VCaP (cell line): ENCODE measurements at regions not wholly inside any gene's neighbourhood (a gene's known extent, or its start where the extent isn't known, plus 50 kb on each side); places are given as distances from the start of the nearest gene placed in this dataset.

Source experiments
- H3K27ac ChIP-seq: fragments of 450-650 bp; 2 replicates; pipeline ENCODE4 v1.5.1; 2017
- CTCF ChIP-seq: fragments of 450-650 bp; conservative IDR thresholded peaks from 2 replicates; pipeline ENCODE4 v1.5.1; 2017; ENCODE audit warnings: mild to moderate bottlenecking, moderate library complexity

GRCh38 chr2:224166654-224167053 is 127.6 kb upstream of the SERPINE2 start:
- H3K27ac ChIP-seq: no peak overlapping the region

GRCh38 chr2:224165901-224166319 is 126.8 kb upstream of the SERPINE2 start:
- no peak overlapping the region for H3K27ac ChIP-seq
- TF ChIP-seq CTCF: no peak

More at GRCh38 chr2:224166654-224167053, 127.6 kb upstream of the SERPINE2 start:
- TF ChIP-seq CTCF: no peak

DNA sequence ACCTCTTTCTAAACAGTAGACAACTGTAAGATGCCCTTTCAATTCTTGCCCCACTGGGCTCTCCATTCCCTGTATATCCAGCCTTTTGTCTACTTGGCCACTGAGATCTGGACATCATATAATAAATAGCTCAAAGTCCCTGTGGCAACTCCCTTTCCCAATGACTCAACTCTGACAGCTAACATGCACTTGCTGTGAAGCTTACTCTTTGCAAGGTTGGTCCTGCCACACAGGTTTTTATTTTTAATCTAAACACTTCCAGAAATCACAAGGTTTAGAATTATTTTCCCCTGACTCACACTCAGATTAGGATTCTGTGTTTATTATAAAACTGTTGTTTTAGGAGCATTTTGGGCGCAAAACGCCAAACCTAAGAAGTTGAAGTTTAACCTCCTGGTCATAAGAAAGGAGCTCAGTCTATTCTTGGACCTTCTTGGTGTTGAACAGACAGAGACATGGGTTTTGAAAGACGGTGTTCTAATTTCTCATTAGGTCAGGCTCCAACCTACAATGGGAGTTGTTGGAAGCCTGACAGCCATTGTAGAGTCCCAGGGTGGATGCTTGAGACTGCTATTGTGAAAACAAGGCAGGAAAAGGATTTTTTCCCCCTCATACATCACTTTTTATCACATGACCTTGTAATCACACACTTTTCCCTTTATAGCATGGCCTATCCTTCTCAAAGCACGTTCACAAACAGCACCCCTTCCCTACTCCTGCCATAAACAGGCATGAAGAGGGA is 124.7 kb upstream of the SERPINE2 start:
- no peak for TF ChIP-seq CTCF
- no peak overlapping the region for H3K27ac ChIP-seq

DNA sequence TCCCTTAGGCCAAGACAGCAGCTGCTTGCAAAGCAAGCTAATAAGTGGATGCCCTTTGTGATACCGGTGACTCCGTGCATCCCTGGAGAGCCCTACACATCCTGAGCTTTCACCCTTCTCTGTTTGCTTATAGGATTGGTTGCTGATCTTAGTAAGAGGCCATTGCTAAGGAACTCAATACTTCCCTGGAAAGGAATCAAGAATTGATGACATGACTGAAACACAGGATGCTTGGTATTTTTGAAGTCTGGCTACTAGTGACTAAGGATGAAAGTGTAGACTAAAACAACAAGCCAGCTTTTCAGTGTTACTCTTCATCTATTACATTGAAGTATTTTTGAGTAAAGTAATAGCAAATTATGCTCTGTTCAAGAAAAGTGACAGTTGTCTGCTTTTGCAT is 123.0 kb upstream of the SERPINE2 start:
- TF ChIP-seq CTCF: no peak
- no peak overlapping the region for H3K27ac ChIP-seq

GRCh38 chr2:224161712-224162111 is 122.6 kb upstream of the SERPINE2 start:
- H3K27ac ChIP-seq: no peak overlapping the region
- no peak for TF ChIP-seq CTCF

DNA sequence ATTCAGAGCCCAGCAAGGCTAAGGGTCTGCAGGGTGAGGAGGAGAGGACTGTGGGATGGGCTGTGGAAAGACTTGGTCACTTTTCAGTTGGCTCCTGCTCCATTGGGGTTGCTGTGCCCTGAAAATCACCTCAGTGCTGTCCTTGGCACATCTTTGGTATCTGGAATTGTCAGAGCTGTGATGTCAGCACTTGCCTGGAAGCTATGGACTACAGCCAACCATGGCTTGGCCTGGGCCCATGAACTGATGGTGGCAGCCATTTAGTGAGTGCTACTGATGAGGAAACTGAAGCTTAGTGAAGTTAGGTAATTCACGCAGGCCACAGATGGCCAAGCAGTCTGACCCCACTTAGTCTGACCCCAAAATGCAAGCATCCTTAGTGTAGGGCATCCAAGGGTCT is 121.8 kb upstream of the SERPINE2 start:
- no peak overlapping the region for H3K27ac ChIP-seq
- no peak for TF ChIP-seq CTCF

GRCh38 chr2:224159345-224159928 is 120.4 kb upstream of the SERPINE2 start:
- TF ChIP-seq CTCF: no peak
- H3K27ac ChIP-seq: no peak overlapping the region
